ENCODE measurements at regions not wholly inside any gene's neighbourhood (a gene's known extent, or its start where the extent isn't known, plus 50 kb on each side); places are given as distances from the start of the nearest gene placed in this dataset.

DNA sequence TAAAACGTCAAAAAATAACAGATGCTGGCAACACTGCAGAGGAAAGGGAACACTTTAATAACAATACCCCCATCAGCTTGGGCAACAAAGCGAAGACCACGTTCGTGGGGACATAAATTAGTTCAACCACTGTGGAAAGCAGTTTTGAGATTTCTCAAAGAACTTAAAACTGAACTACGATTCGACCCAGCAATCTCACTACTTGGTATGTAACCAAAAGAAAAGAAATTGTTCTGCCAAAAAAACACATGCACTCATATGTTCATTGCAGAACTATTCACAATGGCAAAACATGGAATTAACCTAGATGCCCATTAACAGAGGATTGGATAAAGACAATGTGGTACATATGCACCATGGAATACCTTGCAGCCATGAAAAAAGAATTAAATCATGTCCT lies 81.2 kb upstream of the RAP1B start (continued):
- TF ChIP-seq, protein P1, sequence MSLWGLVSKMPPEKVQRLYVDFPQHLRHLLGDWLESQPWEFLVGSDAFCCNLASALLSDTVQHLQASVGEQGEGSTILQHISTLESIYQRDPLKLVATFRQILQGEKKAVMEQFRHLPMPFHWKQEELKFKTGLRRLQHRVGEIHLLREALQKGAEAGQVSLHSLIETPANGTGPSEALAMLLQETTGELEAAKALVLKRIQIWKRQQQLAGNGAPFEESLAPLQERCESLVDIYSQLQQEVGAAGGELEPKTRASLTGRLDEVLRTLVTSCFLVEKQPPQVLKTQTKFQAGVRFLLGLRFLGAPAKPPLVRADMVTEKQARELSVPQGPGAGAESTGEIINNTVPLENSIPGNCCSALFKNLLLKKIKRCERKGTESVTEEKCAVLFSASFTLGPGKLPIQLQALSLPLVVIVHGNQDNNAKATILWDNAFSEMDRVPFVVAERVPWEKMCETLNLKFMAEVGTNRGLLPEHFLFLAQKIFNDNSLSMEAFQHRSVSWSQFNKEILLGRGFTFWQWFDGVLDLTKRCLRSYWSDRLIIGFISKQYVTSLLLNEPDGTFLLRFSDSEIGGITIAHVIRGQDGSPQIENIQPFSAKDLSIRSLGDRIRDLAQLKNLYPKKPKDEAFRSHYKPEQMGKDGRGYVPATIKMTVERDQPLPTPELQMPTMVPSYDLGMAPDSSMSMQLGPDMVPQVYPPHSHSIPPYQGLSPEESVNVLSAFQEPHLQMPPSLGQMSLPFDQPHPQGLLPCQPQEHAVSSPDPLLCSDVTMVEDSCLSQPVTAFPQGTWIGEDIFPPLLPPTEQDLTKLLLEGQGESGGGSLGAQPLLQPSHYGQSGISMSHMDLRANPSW (CRISPR knock-in tag; conservative IDR thresholded peaks at IDR 0.05; ENCODE audit: low read depth), result no peak

DNA sequence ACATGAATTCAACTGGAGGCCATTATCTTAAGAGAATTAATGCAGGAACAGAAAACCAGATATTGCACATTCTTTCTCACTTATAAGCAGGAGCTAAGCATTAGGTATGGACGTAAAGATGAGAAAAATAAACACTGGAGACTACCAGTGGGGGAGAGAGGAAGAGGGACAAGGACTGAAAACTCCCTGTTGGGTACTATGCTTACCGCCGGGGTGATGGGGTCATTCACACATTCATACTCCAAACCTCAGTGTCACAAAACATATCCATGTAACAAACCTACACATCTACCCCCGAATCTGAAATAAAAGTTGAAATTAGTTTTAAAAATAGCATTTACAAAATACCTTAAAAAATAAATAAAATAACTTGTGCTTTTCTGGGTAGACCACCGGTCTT lies 80.8 kb upstream of the RAP1B start:
- H3K4me3 Mint-ChIP-seq, result no peak overlapping the region
- TF ChIP-seq ESRRA (CRISPR knock-in tag; IDR thresholded peaks at IDR 0.05; ENCODE audit: borderline replicate concordance) (no peak), ZNF219 (CRISPR knock-in tag; IDR thresholded peaks at IDR 0.05; ENCODE audit: borderline replicate concordance) (no peak), TEAD1 (CRISPR knock-in tag; IDR thresholded peaks at IDR 0.05) (no peak), KAT7 (CRISPR knock-in tag; IDR thresholded peaks at IDR 0.05; ENCODE audit: borderline replicate concordance) (no peak), CBFB (CRISPR knock-in tag; IDR thresholded peaks at IDR 0.05; ENCODE audit: low read depth) (no peak)
- TF ChIP-seq, protein P2, sequence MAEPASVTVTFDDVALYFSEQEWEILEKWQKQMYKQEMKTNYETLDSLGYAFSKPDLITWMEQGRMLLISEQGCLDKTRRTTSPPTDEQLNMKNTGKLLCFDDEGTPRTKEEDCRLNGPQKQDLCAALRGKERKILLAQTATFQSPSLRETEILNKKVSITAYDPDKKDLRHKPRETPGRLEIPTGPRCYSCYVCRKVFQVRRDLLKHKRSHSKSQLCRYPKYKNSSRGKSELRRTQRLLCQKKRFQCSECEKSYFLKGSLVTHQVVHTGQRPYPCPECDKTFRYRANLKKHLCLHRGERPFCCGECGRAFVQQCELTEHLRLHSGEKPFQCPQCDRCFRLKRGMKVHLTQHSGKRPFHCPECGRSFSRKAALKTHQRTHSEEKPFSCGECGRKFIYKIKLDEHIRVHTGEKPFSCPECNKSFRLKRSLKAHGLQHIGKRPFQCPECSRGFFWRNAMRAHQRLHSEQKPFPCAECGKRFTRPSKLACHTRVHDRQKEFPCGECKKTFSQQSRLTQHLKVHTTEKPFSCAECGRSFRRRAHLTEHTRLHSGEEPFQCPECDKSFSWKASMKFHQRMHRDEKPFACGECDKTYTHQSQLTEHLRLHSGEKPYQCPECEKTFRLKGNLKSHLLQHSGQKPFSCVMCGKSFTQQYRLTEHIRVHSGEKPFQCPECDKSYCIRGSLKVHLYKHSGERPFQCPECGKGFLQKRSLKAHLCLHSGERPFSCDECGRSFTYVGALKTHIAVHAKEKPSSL (CRISPR knock-in tag; conservative IDR thresholded peaks at IDR 0.05), result no peak
- TF ChIP-seq, protein P3, sequence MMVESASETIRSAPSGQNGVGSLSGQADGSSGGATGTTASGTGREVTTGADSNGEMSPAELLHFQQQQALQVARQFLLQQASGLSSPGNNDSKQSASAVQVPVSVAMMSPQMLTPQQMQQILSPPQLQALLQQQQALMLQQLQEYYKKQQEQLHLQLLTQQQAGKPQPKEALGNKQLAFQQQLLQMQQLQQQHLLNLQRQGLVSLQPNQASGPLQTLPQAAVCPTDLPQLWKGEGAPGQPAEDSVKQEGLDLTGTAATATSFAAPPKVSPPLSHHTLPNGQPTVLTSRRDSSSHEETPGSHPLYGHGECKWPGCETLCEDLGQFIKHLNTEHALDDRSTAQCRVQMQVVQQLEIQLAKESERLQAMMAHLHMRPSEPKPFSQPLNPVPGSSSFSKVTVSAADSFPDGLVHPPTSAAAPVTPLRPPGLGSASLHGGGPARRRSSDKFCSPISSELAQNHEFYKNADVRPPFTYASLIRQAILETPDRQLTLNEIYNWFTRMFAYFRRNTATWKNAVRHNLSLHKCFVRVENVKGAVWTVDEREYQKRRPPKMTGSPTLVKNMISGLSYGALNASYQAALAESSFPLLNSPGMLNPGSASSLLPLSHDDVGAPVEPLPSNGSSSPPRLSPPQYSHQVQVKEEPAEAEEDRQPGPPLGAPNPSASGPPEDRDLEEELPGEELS (CRISPR knock-in tag; IDR thresholded peaks at IDR 0.05), result no peak
- TF ChIP-seq, protein P4, sequence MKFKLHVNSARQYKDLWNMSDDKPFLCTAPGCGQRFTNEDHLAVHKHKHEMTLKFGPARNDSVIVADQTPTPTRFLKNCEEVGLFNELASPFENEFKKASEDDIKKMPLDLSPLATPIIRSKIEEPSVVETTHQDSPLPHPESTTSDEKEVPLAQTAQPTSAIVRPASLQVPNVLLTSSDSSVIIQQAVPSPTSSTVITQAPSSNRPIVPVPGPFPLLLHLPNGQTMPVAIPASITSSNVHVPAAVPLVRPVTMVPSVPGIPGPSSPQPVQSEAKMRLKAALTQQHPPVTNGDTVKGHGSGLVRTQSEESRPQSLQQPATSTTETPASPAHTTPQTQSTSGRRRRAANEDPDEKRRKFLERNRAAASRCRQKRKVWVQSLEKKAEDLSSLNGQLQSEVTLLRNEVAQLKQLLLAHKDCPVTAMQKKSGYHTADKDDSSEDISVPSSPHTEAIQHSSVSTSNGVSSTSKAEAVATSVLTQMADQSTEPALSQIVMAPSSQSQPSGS (CRISPR knock-in tag; IDR thresholded peaks at IDR 0.05; ENCODE audit: borderline replicate concordance, low read depth), result no peak
- TF ChIP-seq, protein P5, sequence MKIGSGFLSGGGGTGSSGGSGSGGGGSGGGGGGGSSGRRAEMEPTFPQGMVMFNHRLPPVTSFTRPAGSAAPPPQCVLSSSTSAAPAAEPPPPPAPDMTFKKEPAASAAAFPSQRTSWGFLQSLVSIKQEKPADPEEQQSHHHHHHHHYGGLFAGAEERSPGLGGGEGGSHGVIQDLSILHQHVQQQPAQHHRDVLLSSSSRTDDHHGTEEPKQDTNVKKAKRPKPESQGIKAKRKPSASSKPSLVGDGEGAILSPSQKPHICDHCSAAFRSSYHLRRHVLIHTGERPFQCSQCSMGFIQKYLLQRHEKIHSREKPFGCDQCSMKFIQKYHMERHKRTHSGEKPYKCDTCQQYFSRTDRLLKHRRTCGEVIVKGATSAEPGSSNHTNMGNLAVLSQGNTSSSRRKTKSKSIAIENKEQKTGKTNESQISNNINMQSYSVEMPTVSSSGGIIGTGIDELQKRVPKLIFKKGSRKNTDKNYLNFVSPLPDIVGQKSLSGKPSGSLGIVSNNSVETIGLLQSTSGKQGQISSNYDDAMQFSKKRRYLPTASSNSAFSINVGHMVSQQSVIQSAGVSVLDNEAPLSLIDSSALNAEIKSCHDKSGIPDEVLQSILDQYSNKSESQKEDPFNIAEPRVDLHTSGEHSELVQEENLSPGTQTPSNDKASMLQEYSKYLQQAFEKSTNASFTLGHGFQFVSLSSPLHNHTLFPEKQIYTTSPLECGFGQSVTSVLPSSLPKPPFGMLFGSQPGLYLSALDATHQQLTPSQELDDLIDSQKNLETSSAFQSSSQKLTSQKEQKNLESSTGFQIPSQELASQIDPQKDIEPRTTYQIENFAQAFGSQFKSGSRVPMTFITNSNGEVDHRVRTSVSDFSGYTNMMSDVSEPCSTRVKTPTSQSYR (CRISPR knock-in tag; IDR thresholded peaks at IDR 0.05), result no peak
- TF ChIP-seq, protein P6, sequence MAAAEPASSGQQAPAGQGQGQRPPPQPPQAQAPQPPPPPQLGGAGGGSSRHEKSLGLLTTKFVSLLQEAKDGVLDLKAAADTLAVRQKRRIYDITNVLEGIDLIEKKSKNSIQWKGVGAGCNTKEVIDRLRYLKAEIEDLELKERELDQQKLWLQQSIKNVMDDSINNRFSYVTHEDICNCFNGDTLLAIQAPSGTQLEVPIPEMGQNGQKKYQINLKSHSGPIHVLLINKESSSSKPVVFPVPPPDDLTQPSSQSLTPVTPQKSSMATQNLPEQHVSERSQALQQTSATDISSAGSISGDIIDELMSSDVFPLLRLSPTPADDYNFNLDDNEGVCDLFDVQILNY (CRISPR knock-in tag; IDR thresholded peaks at IDR 0.05), result no peak
- TF ChIP-seq, protein P7, sequence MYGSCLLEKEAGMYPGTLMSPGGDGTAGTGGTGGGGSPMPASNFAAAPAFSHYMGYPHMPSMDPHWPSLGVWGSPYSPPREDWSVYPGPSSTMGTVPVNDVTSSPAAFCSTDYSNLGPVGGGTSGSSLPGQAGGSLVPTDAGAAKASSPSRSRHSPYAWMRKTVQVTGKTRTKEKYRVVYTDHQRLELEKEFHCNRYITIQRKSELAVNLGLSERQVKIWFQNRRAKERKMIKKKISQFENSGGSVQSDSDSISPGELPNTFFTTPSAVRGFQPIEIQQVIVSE (CRISPR knock-in tag; IDR thresholded peaks at IDR 0.05; ENCODE audit: borderline replicate concordance), result no peak
- peaks cover 18% of the 10 kb centered on the region for H3K9me3 Mint-ChIP-seq
- ATAC-seq (no peak), DNase-seq (ENCODE audit: low spot score) (no peak)
- no peaks in the 10 kb centered on the region for H3K27me3 Mint-ChIP-seq (ENCODE audit: low read depth)
- POLR2A ChIA-PET, result no interaction called here
- no peaks in the 10 kb centered on the region; the same call in 1 of the 2 replicates for H3K36me3 Mint-ChIP-seq
- CTCF ChIA-PET, result no interaction called here
- no peaks in the 10 kb centered on the region for H3K4me1 Mint-ChIP-seq
- no peak overlapping the region for H3K27ac Mint-ChIP-seq
